Uterus (tissue), 2 donors: ENCODE measurements at regions not wholly inside any gene's neighbourhood (a gene's known extent, or its start where the extent isn't known, plus 50 kb on each side); places are given as distances from the start of the nearest gene placed in this dataset.

Source experiments
- POLR2A ChIP-seq, 2 donors: fragments of 450-650 bp; IDR thresholded peaks; one replicate each; pipeline ENCODE4 v1.6.1; 2016; ENCODE audit warnings: antibody characterized with exemption in 2 of 2, mild to moderate bottlenecking in 1 of 2, moderate library complexity in 1 of 2
- TF ChIP-seq, protein P1 (sequence below), 4 experiments: fragments of 200-600 bp in 2 of 4; fragments of 450-650 bp in 2 of 4; sonication (generic) in 2 of 4; IDR thresholded peaks; one replicate each; pipeline ENCODE4 v1.5.1; 2016 to 2019; ENCODE audit warnings: antibody characterized with exemption in 4 of 4, mild to moderate bottlenecking in 2 of 4, moderate library complexity in 1 of 4

- TF ChIP-seq, protein P1, sequence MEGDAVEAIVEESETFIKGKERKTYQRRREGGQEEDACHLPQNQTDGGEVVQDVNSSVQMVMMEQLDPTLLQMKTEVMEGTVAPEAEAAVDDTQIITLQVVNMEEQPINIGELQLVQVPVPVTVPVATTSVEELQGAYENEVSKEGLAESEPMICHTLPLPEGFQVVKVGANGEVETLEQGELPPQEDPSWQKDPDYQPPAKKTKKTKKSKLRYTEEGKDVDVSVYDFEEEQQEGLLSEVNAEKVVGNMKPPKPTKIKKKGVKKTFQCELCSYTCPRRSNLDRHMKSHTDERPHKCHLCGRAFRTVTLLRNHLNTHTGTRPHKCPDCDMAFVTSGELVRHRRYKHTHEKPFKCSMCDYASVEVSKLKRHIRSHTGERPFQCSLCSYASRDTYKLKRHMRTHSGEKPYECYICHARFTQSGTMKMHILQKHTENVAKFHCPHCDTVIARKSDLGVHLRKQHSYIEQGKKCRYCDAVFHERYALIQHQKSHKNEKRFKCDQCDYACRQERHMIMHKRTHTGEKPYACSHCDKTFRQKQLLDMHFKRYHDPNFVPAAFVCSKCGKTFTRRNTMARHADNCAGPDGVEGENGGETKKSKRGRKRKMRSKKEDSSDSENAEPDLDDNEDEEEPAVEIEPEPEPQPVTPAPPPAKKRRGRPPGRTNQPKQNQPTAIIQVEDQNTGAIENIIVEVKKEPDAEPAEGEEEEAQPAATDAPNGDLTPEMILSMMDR (IDR thresholded peaks at IDR 0.05): no peak
- TF ChIP-seq POLR2A (IDR thresholded peaks at IDR 0.05): no peak
Observed at GRCh38 chr21:16605597-16605996, 875.8 kb downstream of the USP25 start.
